Adrenal gland (tissue), 9 donors: ENCODE measurements at regions not wholly inside any gene's neighbourhood (a gene's known extent, or its start where the extent isn't known, plus 50 kb on each side); places are given as distances from the start of the nearest gene placed in this dataset.
"Not testable (repeated sequence)": the region's sequence is repeated elsewhere in the genome, so short reads cannot be mapped to it uniquely, and the experiment has no call there.

ENCODE experiments used
- DNase-seq, 7 donors: peaks; one replicate each; pipeline ENCODE4 v3.0.0-alpha.2; 2019 to 2020
- H3K27ac ChIP-seq, 5 donors: fragments of 200-600 bp; sonication (generic) in 4 of 5; 1 replicate in 3 of 5; 2 replicates in 2 of 5; pipeline versions ENCODE4 v1.5.1 to v1.8.0; 2016 to 2020; ENCODE audit warnings: mild to moderate bottlenecking in 1 of 5
- H3K27me3 ChIP-seq: fragments of 200-600 bp; 2 replicates; pipeline ENCODE4 v1.8.0; 2021
- H3K36me3 ChIP-seq, 2 donors: fragments of 200-600 bp; replicated peaks in 1 of 2; 1 replicate in 1 of 2; 2 replicates in 1 of 2; pipeline versions ENCODE4 v1.5.1 to v1.8.0; 2018 to 2022
- H3K4me1 ChIP-seq, 2 donors: fragments of 200-600 bp; replicated peaks in 1 of 2; 1 replicate in 1 of 2; 2 replicates in 1 of 2; pipeline versions ENCODE4 v1.5.1 to v1.8.0; 2018 to 2021
- H3K4me3 ChIP-seq, 4 donors: fragments of 200-600 bp; sonication (generic) in 3 of 4; one replicate each; pipeline ENCODE4 v1.5.1; 2016 to 2018
- H3K9me3 ChIP-seq, 3 donors: fragments of 200-600 bp; sonication (generic) in 1 of 3; replicated peaks in 1 of 3; 1 replicate in 2 of 3; 2 replicates in 1 of 3; pipeline versions ENCODE4 v1.5.1 to v1.8.0; 2016 to 2021
- CTCF ChIP-seq, 6 experiments: fragments of 450-650 bp in 4 of 6; fragments of 200-600 bp in 2 of 6; sonication (generic) in 1 of 6; IDR thresholded peaks; 1 replicate in 5 of 6; 2 replicates in 1 of 6; pipeline versions ENCODE4 v1.5.1 to v1.8.0; 2016 to 2021; ENCODE audit warnings: antibody characterized with exemption in 6 of 6, mild to moderate bottlenecking in 2 of 6, moderate library complexity in 1 of 6
- POLR2A ChIP-seq, 2 donors: fragments of 450-650 bp; IDR thresholded peaks; one replicate each; pipeline ENCODE4 v1.6.1; 2017; ENCODE audit warnings: antibody characterized with exemption in 2 of 2, mild to moderate bottlenecking in 2 of 2, moderate library complexity in 1 of 2
- WGBS, 4 donors: extraction: QIAGEN DNeasy Blood & Tissue Kit in 2 of 4; methylation state at CpG; one replicate each; pipeline versions ENCODE4 v1.1.5 to v1.1.7; 2013 to 2017; 5-methylcytosine and 5-hydroxymethylcytosine counted together
- intact Hi-C, 2 donors: fragments of 100-400 bp; cut with DNase I; formaldehyde crosslinking; loops; one replicate each; pipeline versions ENCODE4 v1.14.1 to v1.15.0; 2022 to 2023
- donor health status: healthy with polysubstance abuse.
- donor health status: Bipolar disorder and iron deficiency.
- donor health status: DM: yes; HTN: yes; CAD: no.
- donor health status: DM: no; HTN: no; CAD: no.
- donor health status: DM: no; HTN: no; CAD: no.

GRCh38 chr4:95761426-95761825, 78.5 kb upstream of the PDHA2 start:
- intact Hi-C loops, result no loop called here
- no peaks in the 10 kb centered on the region for H3K4me1 ChIP-seq
- no peaks in the 10 kb centered on the region for H3K9me3 ChIP-seq
- WGBS, 4 donors, result 43 to 59% (median 45%) methylated on average over 1 of the region's 1 CpG
- no peaks in the 10 kb centered on the region for H3K36me3 ChIP-seq
- no peak overlapping the region for H3K4me3 ChIP-seq
- TF ChIP-seq POLR2A (IDR thresholded peaks at IDR 0.05), result no peak
- TF ChIP-seq CTCF (IDR thresholded peaks at IDR 0.05), result no peak
- no peak for DNase-seq
- no peak overlapping the region for H3K27ac ChIP-seq
- no peaks in the 10 kb centered on the region for H3K27me3 ChIP-seq

GRCh38 chr4:95760646-95761045, 79.2 kb upstream of the PDHA2 start:
- 31 to 53% (median 38%) methylated on average over 1 of the region's 1 CpG for WGBS, 4 donors
- H3K4me3 ChIP-seq, H3K27me3 ChIP-seq, H3K4me1 ChIP-seq, H3K27ac ChIP-seq, H3K9me3 ChIP-seq, DNase-seq, H3K36me3 ChIP-seq, intact Hi-C loops: not testable (repeated sequence)

GRCh38 chr4:95758001-95758400, 81.9 kb upstream of the PDHA2 start:
- no peak for TF ChIP-seq CTCF (IDR thresholded peaks at IDR 0.05)
- Histone ChIP-seq H3K4me3 (no peak overlapping the region), H3K27ac (no peak overlapping the region), H3K4me1 (no peaks in the 10 kb centered on the region), H3K9me3 (no peaks in the 10 kb centered on the region), H3K36me3 (no peaks in the 10 kb centered on the region), H3K27me3 (no peaks in the 10 kb centered on the region)
- DNase-seq, result no peak
- intact Hi-C loops, result no loop called here

- Histone ChIP-seq H3K27ac (no peak overlapping the region), H3K4me1 (no peaks in the 10 kb centered on the region), H3K36me3 (no peaks in the 10 kb centered on the region), H3K4me3 (no peak overlapping the region), H3K27me3 (no peaks in the 10 kb centered on the region), H3K9me3 (no peaks in the 10 kb centered on the region)
- no peak for DNase-seq
- 78 to 91% (median 80%) methylated on average over 2 of the region's 2 CpGs for WGBS, 4 donors
- TF ChIP-seq CTCF (IDR thresholded peaks at IDR 0.05), result no peak
- TF ChIP-seq POLR2A (IDR thresholded peaks at IDR 0.05), result no peak
- intact Hi-C loops, result no loop called here
Observed at GRCh38 chr4:95754667-95755066, 85.2 kb upstream of the PDHA2 start.

- intact Hi-C loops, result no loop called here
- WGBS, 4 donors, result 81 to 94% (median 83%) methylated on average over 3 of the region's 3 CpGs
Observed at GRCh38 chr4:95749204-95749603, 90.7 kb upstream of the PDHA2 start.

More at GRCh38 chr4:95749204-95749603, 90.7 kb upstream of the PDHA2 start:
- H3K9me3 ChIP-seq, result no peaks in the 10 kb centered on the region
- no peak overlapping the region for H3K4me3 ChIP-seq
- no peaks in the 10 kb centered on the region for H3K4me1 ChIP-seq
- TF ChIP-seq POLR2A (IDR thresholded peaks at IDR 0.05) (no peak), CTCF (IDR thresholded peaks at IDR 0.05) (no peak)
- no peak overlapping the region for H3K27ac ChIP-seq
- H3K36me3 ChIP-seq, result no peaks in the 10 kb centered on the region
- H3K27me3 ChIP-seq, result no peaks in the 10 kb centered on the region
- DNase-seq, result no peak
